HG03095 (cell line): ENCODE measurements at regions not wholly inside any gene's neighbourhood (a gene's known extent, or its start where the extent isn't known, plus 50 kb on each side); places are given as distances from the start of the nearest gene placed in this dataset.

Experiments used
- ATAC-seq: cut with Tn5 transposase; IDR thresholded peaks from one replicate; pipeline ENCODE4 v1.9.1; 2021; ENCODE audit warnings: moderate library complexity; ENCODE audit not compliant: unreplicated experiment

- no peak for ATAC-seq
Measured at GRCh38 chr2:35033748-35034147, 1321.8 kb upstream of the CRIM1 start.

- no peak for ATAC-seq
Measured at GRCh38 chr2:35023545-35023944, 1332.0 kb upstream of the CRIM1 start.

- ATAC-seq = no peak
Measured at GRCh38 chr2:35000453-35000852, 1355.1 kb upstream of the CRIM1 start.

DNA sequence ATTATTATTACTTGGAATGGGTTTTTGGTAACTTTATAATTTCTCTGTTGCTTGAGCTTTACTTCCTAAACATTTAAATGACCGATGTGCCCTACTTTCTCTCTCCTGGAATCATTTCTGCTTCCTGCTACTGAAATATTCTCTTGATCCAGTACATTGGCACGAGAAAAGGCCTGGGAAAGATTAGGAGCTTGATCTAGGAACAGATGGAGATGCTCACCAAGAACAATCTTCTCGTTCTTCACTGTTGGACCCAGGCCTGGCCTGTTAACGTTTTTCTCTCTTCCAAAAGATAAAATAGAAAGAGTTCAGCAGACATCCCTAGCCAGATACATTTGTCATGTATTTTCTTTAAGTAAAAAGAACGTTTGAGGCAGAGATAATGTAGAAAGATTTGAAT lies 1356.8 kb upstream of the CRIM1 start:
- no peak for ATAC-seq

DNA sequence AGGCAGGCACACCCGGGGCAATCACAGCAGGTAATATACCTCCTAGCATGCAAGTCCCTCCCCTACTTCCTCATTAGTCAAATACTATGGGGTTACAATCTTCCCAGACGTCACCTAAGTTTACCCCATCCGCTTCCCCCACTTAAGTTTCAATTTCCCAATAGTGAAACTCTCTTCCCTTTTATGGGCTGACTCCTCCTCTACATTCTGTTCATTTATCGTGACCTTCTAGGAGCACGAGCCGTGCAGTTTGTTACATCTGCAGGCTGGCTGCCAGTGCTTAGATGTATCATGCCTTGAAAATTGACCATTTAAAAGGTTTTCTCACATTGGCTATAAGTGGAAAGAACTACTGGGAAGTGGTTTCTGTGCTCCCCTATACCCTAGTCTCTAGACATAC lies 1357.8 kb upstream of the CRIM1 start:
- no peak for ATAC-seq

DNA sequence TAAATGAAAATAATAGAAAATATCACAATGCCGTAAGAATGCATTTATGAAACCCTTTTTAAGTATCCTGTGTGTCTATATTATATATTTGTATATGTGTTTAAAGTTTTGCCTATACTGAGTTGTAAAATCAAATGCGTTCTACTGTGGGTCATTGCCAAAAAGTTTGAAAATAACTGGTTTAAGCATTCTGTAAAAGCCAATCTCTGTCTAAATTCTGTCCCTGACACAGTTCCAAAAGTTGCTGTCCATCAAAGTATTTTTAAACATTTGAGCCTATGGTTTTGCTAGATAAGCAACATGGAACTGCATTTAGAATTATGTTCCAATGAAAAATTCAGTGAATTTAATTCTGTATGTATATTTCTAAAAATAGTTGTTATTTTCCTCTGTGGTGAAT lies 1360.4 kb upstream of the CRIM1 start:
- ATAC-seq = no peak

DNA sequence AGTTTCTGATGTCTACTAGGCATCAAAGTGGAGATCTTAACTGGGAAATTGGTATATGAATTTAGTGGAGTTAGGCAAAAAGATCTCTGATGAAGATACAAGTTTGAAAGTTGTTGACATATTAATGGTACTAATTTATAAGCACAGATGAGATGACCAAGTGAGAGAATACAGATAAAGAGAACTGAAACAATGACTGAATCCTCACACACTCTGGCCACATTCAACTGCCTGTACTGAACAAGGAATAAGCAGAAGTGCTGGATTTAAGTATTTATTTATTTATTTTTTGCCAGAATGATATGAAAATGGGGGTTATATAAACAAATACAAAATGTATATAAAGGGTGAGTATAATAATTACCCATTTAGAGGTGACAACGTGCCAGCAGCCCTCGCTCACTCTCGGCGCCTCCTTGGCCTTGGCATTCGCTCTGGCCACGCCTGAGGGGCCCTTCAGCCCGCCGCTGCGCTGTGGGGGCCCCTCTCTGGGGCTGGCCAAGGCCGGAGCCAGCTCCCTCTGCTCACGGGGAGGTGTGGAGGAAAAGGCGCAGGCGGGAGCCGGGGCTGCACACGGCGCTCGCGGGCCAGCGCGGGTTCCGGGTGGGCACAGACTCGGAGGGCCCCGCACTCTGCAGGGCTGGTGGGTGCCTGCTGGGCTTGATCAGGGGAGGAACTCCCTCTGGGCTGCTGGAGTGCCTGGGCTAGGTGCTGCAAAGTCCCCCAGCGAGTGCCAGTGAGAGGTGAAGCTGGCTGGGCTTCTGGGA lies 1363.9 kb upstream of the CRIM1 start:
- ATAC-seq = no peak

- no peak for ATAC-seq
Measured at GRCh38 chr2:34985474-34985873, 1370.1 kb upstream of the CRIM1 start.

DNA sequence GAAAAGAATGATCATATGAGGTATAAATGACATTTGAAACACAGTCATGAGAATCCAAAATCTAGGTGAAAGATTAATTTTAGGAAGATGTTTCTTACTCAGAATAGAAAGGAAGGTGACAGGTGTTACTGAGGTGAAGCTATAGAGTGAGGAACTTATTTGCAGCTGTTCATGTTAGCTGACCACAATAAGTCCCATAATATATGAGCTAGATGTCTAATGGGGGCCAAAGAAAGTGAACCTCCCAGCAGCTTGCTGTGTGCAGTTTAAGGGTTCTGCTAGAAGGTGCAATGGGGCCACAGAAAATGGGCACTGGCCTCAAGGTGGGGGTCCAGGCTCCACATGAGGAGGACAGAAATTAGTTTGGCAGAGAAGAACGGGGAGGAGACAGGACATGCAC lies 1374.9 kb upstream of the CRIM1 start:
- ATAC-seq = no peak

- ATAC-seq = no peak
Measured at GRCh38 chr2:34979148-34979547, 1376.4 kb upstream of the CRIM1 start.

DNA sequence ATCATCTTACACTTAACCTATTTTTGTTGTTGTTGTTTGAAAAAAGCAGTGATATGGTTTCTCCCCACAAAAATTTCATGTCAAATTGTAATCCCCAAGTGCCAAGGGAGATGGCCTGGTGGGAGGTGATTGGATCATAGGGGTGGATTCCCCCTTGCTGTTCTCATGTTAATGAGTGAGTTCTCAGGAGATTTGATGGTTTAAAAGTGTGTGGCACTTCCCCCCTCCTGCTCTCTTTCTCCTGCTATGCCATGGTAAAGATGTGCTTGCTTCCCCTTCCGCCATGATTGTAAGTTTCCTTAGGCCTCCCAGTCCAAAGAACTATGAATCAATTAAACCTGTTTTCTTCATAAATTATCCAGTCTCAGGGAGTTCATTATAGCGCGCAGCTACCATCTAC lies 1362.7 kb upstream of the FAM98A start:
- ATAC-seq = no peak

GRCh38 chr2:34954758-34955157 lies 1355.7 kb upstream of the FAM98A start:
- ATAC-seq = no peak

- no peak for ATAC-seq
Measured at GRCh38 chr2:34950797-34951196, 1351.7 kb upstream of the FAM98A start.

- no peak for ATAC-seq
Measured at GRCh38 chr2:34949316-34949715, 1350.2 kb upstream of the FAM98A start.

- ATAC-seq = no peak
Measured at GRCh38 chr2:34936089-34936488, 1337.0 kb upstream of the FAM98A start.

GRCh38 chr2:34912084-34912483 lies 1313.0 kb upstream of the FAM98A start:
- ATAC-seq = peak; percentile 96

DNA sequence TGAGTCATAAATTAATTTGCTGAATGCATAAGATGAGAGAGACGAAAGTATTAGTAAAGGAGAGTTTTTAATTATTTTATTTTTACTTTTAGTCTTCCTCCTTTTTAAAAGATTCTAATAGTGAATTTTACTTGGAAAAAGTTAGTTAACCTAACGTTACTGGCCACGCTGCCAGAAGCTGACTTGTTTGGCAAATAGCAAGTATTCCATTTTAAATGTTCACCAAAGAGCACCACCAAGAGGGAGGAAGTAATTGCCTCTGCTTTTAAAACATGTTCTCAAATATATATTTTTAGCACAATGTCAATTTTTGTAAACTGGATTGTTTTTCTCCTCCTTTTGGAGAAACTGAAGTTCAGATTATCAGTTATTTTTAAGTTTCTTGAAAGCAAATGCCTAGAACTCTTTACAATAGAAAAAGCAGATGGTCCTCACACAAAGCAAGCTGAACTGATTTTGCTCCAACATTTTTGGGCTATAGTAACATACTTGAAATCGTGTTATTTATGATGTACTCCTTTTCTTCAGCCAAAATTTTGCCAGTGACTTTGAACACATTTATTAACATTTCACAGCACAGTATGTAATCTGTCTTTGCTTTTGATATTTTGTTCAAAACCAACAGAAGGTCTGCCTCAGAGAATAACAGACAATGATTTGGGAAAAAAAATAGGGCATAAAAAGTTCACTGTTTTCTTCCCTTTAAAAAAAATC lies 1311.0 kb upstream of the FAM98A start:
- ATAC-seq = no peak

DNA sequence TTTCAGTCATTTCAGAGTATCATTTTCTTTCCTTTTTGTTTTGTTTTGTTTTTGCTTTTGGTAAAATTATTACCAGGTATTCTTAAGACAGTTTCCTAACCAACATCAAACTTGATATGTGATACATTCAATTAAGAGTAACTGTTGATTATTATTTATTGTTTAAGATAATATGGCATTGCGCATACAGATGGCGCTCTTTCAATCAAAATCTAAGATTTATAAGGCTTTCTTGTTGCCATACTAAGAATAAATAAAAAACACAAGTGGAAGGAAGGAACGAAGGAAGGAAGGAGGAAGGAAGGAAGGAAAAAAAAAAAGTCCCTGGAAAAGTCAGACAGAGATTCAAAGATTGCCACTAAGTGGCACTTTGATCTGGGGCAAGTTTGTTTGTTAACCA lies 1308.7 kb upstream of the FAM98A start:
- no peak for ATAC-seq

DNA sequence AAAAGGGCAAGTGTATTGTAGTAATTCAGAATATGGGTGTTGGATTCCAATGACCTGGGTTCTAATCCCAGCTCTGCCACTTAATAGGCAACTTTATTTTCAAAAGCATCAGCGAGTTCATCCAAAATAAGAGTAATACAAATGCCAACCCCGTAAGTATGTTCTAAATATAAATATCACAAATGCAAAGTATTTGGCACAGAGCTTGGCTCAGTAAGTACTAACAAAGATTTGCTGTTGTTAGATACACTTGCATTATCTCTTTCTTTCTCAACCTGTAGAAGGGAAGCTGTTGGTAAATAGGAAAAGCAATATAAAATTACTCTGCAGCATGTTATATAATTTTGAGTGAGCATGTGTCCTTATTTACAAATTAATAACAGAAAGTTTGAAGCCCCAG lies 1302.6 kb upstream of the FAM98A start:
- no peak for ATAC-seq

GRCh38 chr2:34899079-34899478 lies 1300.0 kb upstream of the FAM98A start:
- no peak for ATAC-seq

GRCh38 chr2:34892766-34893165 lies 1293.7 kb upstream of the FAM98A start:
- ATAC-seq = no peak

GRCh38 chr2:34892256-34892655 lies 1293.2 kb upstream of the FAM98A start:
- ATAC-seq = no peak
